DMS 273 (cell line): ENCODE measurements at regions not wholly inside any gene's neighbourhood (a gene's known extent, or its start where the extent isn't known, plus 50 kb on each side); places are given as distances from the start of the nearest gene placed in this dataset.

Experiments used
- DNase-seq: peaks from one replicate; lab custom pipeline; 2025; ENCODE audit not compliant: unreplicated experiment; lab: John Stamatoyannopoulos, UW

GRCh38 chr1:239725933-239726332, 339.6 kb downstream of the CHRM3 start:
- DNase-seq = no peak

DNA sequence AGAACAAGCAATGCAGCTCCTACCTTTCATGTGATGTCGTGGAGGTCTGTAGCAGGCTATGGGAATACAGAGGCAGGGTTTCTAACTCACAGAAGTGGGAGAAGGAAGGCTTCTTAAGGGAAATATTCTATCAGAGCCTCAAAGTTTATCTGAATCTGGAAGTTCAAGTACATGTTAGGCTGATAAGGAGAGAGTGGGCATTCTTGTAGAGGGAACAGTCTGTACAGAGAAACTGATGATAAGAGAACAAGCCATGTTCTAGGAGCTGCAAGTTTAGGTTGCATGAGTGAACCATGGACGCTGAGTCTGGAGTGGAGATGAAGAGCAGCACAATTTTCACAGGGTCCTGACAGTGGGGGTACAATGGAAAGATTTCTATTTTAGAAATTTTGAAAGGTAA, 344.0 kb downstream of the CHRM3 start:
- no peak for DNase-seq

DNA sequence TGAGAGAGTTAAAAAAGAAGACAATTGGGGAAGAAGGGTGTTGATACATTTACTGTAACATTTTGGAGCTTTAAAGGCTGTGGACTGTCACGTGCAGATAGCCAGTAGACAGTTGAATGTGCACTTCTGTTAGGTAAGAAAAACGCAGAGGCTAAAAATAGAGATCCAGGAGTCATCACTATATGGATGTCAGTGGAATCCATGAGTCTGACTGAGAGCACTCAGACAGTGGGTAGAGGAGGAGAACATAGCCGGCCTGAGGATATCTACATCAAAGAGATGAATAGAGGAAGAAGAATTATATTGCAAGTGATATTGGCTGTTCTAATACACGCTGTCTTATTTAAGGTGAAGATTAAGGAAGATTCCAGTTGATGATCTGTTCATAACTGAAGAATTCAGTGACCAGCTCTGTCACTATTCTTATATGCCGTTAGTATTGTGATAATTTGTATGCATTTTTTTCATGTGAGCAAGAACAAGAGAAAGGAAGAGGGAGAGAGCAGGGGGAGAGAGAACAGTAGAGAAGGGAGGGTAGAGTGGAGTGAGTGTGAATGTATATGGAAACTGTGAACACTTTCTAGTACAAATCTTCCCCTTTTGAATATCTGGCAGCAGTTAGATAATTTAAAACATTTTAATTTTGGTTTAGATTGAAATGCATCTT, 344.8 kb downstream of the CHRM3 start:
- DNase-seq = no peak

DNA sequence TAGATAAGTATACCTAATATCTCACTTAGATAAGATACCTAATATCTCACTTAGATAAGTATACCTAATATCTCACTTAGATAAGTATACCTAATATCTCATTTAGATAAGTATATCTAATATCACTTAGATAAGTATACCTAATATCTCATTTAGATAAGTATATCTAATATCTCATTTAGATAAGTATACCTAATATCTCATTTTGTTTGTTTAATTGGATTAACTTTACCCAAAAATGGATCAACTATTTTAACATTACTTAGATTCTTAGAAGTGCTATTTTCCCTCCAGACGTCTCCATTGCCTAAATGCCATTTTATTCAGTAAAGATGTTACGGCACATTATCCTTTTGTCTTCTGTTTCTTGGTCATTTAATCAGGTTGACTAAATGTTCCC, 346.4 kb downstream of the CHRM3 start:
- no peak for DNase-seq

GRCh38 chr1:239733995-239734394, 347.6 kb downstream of the CHRM3 start:
- DNase-seq = no peak

DNA sequence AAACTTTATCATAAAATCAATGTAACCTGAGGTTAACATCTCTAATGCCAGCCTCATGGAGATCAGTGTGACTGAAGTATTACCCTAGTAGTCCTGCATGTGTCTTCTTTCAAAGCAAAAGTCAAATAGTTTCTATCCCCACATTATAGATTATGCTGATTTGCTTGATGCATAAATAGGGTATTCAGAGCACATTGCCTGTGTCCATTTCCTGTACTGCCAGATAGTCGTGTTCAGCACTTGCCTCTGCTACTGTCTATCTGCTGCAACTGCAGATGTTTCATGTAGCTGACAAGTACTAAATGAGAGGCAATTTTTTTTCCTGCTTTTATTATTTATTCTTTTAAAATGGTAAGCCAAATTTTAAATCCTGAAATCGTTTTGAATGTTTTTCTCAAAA, 348.7 kb downstream of the CHRM3 start:
- DNase-seq = no peak

- no peak for DNase-seq
Measured at GRCh38 chr1:239736479-239736878, 350.1 kb downstream of the CHRM3 start.

- DNase-seq = no peak
Measured at GRCh38 chr1:239739375-239739774, 352.3 kb upstream of the FMN2 start.

DNA sequence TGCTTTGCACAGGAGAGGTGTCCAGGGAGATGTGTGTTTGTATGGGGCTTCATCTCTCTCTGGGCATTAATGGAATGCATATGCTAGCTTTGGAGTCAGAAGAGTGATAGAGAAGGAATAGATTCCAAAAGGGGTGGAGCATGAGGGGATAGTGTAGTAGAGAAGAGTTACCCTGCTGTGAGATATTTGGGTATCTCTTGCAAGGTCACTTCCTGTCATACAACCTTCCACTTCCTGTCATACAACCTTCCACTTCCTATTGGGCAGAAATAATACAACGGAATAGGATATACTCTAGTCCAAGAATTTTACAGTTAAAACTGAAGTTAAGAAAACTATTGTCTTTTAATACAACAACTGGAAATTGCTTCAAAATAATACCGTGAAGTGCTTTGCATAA, 351.8 kb upstream of the FMN2 start:
- DNase-seq = no peak

- DNase-seq = no peak
Measured at GRCh38 chr1:239742416-239743109, 349.1 kb upstream of the FMN2 start.

GRCh38 chr1:239744851-239745250, 346.8 kb upstream of the FMN2 start:
- DNase-seq = no peak

GRCh38 chr1:239755107-239755912, 336.4 kb upstream of the FMN2 start:
- no peak for DNase-seq

GRCh38 chr1:239757716-239758115, 334.0 kb upstream of the FMN2 start:
- no peak for DNase-seq

GRCh38 chr1:239758756-239759155, 332.9 kb upstream of the FMN2 start:
- DNase-seq = no peak

- no peak for DNase-seq
Measured at GRCh38 chr1:239761509-239761908, 330.2 kb upstream of the FMN2 start.

GRCh38 chr1:239763850-239764249, 327.8 kb upstream of the FMN2 start:
- no peak for DNase-seq

DNA sequence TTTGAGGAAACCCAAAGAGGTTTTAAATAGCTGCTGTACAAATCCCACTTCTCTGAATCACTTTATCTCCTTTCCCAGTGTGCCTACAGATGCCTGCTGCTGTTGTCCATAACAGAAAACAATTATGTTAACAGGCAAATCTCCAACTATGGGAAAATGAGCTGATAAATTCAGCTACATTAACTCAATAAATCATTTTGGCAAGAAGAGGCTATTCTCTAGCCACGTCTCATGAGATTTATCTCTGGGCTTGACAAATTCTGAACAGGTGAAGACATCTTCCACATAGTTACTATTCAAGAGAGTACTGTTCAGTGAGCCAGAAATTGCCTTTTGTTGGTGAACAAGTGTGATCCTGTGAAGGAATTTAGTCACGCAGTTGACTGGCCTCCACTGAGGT, 327.1 kb upstream of the FMN2 start:
- DNase-seq = no peak

- peak; percentile 0 for DNase-seq
Measured at GRCh38 chr1:239765163-239765562, 326.5 kb upstream of the FMN2 start.

GRCh38 chr1:239771550-239771949, 320.1 kb upstream of the FMN2 start:
- DNase-seq = no peak

GRCh38 chr1:239772446-239772845, 319.2 kb upstream of the FMN2 start:
- no peak for DNase-seq

DNA sequence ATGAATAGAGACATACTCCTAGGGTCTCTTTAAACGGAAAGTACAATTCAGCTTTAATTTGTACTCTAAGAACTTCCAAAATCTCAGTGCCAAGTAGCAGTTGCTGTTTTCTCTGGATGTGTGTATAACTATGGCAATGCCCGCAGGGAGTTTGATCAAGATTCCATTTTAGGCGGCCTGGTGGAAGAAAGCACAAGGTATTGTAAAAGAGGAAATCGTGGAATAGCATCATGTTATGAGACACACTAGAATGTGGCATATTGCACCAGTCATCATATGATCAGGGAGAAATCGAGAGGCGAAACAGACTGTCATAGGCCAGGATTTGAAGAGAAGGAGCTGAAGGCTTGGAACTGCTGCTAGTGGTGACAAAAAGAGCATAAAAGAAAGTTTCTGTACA, 316.2 kb upstream of the FMN2 start:
- no peak for DNase-seq

GRCh38 chr1:239778208-239778813, 313.4 kb upstream of the FMN2 start:
- DNase-seq = no peak
